DMS153 treated with DMSO at 0.1 percent for 48 hours (cell line): ENCODE measurements at regions not wholly inside any gene's neighbourhood (a gene's known extent, or its start where the extent isn't known, plus 50 kb on each side); places are given as distances from the start of the nearest gene placed in this dataset.

Source experiments
- DNase-seq: peaks from one replicate; lab custom pipeline; 2025; ENCODE audit not compliant: unreplicated experiment; lab: John Stamatoyannopoulos, UW

DNA sequence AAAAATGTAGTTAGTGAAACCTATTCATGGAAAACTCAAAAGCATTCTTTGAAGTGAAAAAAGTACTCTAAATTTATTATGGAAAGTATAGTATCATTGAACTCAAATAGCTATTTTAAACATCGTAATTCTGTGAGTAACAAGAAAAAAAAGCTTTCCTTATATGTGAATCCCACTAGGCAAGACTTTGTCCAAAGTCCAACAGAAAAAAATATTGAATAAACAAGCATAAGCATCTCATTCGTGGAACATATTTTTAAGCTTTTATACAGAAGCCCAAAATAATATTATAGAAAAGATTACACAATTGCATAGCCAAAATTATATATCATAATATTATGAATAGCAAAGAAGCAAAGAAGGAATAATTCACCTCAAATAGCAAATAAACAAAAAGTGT, 79.4 kb upstream of the IFNE start:
- no peak for DNase-seq

DNA sequence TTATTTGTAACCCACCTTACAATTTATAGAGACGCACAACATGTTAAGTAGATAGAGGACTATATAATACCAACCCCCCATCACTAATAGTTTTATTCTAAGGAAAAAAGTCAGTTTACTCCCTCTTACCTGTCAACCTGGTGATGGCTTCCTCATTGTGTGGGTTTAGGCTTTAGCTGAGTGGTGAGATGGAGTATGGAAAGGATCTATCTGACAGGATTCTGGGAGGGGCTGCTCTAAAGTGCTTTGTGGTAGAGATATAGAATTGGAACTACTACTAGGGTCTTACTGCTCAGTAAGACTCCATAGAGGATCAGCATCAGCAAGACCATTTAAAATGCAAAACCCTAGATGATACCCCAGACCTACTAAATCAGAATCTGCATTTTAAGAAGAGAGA, 82.1 kb upstream of the IFNE start:
- no peak for DNase-seq

DNA sequence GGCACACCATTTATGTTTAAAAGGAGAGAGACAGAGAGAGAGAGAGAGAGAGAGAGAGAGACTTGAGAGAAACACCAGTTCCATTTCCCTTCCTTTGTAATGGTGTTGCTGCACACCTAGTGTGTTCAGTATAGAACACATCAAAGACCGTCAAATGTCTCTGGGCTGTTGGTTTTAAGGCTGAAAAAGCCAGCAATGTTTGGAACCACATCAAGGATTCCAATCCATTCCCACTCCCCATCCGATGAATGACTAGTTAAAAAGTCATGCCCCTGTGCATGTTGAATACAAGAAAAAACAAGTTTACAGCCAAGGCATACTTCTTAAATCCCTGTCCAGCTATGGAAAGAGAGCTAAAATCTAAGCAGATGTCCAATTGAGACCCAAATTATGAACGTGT, 83.0 kb upstream of the IFNE start:
- no peak for DNase-seq

DNA sequence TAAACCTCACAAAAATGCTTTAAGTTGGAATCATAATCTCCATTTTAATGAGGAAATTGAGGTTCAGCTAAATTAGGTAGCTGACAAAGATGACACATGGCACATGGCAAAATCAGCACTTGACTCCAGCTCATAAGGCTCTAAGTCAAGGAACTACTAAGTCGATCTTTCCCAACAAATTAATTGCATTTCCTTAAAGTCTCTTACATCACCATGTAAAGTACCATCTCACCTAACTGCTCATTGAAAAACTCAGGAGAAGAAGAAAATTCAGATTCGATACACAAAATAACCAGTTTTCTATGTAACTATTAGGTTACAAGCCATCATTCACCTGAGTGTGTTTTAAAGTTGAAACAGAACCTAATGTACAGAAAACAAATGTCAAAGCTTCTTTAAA, 85.8 kb upstream of the IFNE start:
- no peak for DNase-seq

DNA sequence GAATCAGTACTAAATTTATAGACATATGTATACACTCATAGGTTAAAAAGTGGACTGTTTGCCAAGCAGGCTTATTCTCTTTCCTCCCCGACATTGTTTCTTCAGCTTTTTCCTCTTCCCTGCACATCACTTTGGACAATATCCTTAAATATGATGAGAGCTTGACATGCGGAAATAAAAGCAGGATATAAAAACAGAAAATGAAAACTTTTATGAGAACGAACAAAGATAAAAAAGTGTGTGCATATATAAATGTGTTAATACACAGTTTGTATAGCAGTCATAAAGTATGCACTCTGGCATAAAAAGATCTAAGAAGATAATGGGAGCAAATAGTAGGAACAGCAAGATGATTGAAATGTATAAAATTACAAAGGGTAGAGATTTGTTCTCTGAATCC, 86.4 kb upstream of the IFNE start:
- no peak for DNase-seq

DNA sequence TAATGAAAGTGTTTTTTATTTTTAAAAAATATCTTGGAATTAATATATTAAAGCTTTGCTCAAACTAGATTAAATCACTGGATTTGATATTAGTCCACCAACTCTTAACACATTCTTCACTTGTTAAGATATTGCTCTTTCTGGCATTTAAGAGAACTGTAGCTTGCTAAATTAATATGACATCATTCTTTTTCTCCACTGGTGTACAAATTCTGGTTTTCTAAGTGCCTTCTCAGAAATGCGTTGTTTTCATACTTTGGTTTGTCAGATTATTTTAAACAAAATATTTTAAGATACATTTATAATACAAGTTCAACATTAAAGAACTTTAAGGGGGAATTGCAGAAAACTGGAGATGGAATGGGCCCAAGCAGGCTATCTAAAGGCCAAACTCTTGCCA, 87.6 kb upstream of the IFNE start:
- DNase-seq, result no peak

DNA sequence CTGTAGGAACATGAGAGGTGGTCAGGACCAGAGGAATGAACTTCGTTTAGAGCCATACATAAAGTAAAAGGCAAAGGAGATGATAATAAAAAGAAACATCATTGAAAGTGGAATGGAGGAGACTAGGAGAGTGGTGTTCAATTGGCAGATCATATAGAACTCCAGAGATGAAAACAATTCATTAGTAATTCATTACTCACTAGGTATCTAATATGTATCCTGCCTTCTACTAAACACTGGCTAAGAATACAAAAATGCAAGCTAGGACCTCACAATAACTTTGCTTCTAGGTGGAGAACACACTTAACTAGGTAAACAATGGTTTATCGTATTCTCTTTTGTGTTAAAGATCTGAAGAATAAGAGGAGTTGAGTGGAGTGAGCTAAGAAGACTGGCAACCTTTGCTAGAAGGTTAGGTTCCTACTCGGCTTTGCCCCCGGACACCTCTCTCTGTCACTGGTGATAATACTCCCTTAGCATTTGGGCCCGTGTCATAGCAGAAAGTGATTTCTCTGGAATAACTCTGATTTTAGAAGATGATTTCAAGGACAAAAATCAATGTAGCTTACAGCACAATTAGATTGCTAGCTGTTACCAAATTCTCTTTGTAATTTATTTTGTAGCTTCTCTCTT, 88.6 kb upstream of the IFNE start:
- no peak for DNase-seq

DNA sequence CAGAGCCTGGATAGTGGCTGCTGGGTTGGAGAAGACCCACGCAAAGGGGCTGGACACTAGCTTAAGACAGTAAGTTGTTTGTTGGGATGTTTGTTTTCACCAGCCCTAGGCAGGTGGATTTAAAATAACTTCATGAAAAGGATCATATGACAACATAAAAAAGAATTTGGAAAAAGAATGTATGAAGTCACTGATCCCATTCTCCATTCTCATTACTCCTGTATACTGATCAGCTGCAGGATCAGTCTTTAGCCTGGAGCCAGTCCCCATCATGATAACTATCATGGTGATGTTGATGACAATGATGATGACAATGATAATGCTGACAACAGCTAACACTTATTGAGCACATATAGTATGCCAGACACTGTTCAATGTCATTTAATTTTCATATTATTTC, 92.1 kb upstream of the IFNE start:
- DNase-seq, result no peak

DNA sequence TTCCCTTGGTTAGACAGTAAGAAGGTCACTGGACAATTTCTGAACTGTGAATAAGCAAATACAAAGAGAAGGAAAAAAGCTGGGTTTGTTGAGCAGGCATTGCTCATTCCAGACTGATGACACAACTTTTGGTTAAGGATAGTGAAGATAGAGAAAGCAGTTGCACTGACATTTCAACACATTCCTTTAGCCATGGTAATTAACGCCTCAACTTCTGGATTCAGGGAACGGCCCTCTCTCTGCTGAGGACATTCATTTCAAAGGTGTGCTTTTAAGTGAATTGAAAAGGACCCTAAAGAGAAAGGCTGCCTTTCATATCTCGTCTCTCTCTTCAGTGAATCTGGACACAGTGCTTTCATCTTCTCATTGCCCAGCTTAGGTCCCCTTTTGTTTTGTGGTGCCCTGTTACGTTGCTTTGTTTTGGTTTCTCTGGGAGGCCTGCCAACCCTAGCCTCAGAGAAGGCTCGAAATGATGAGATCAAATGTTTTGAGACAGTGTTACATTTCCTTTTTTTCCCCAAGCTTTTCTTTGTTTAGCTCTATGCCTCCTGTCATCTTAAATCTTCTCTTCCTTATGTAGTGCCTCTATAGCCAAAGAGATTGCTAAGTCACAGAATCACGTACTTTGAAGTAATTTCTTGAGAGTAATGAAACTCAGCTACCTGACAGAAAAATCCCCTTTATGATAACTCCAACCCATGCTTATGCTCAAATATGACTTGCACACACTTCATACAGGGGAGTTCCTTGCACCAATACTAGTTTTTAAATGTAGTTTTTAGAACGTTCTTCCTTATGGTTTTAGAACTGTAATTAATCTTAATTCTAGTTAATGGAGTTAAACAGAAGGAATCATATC, 94.4 kb upstream of the IFNE start:
- peak; percentile 37 for DNase-seq

DNA sequence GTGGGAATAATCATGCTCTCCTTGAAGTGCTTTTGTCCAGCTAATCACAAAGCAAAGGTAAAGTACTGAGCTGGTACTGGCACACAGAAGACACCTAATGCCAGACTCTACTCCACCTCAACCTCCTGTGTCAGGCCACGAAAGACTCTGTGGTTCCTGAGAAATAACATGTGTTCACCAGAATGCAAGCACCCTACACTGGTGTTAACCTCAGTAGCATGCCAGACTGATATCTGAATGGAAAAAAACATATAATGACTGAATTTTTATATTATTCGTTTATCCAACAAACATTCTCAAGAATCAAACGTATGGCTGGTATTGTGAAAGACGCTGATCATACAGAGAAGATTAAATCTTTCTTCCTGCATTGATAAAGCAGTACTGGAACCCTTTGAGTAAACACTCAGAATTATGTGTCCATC, 97.1 kb upstream of the IFNE start:
- no peak for DNase-seq

DNA sequence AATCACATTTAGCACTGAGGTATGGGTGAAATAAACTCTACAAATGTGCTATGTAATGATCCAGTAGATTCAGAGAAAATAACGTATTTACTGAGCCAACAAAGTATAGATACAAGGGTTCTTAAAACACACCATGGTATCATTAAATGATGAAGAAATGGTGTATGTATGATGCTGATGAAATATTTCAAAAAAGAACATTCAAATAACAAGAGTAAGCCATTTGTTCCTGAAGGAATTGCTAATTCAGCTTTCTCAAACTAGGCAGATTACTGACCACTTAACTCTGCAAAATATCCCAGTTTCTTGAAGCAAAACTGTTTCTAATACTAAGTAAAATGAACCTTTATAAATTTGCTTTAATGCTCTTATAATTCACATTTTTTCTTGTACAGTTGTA, 97.6 kb upstream of the IFNE start:
- no peak for DNase-seq

DNA sequence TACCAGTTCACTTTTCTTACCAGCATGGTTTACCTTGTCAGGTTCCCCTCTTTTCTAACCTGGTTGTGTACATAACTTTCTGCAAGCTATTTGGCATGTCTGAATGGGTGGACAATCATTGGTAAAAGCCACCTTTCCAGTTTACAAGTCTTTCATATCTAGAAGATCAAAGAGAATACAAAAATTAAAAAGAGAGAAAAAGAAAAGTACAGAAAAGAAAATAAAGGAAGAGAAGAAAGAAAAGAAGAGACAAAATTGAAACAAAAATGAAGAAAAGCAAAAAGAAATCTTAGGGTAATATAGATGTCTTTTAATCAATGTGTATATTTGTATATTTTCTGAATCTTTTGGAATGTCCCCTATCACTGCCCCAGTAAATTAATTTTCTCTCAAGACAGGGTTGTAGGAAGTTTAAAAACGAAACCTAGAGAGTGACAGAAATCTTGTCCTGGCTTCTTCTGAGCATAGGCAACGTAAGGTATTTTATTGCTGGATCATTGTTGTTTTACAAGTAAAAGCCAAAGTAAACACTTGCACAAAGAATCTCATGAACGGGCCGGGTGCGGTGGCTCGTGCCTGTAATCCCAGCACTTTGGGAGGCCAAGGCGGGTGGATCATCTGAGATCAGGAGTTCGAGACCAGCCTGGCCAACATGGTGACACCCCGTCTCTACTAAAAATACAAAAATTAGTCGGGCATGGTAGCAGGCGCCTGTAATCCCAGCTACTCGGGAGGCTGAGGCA, 98.7 kb upstream of the IFNE start:
- DNase-seq, result no peak

DNA sequence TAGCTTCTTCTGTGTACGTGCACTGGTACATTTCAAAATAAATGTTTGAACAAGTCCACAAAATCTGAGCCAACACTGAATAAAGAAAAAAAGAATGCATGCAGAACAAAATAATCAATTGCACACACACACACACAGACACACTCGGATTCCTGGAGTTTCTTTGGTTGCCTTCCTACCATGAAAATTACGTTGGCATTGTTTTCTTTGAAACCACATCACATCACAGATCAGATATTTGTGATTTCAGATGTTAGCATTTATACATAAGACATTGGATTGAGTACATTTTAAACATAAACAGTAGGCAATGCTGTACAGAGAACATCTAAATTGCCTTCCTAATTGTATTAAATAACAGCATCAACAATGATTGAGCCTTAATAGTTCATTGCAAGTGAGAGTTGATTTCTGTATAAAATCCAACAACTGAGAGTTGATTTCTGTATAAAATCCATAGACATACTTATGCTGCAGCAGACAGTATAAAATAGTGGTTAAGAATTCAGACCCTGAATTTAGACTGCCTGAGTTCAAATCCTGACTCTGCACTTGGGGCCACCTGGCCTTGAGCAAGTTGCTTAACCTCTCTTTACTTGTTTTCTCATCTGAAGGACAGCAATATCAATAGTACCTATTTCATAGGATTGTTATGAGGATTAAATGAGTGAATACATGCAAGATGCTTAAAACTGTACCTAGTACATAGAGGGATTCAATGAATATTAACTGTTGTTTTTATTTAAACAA, 101.7 kb upstream of the IFNE start:
- DNase-seq, result no peak

DNA sequence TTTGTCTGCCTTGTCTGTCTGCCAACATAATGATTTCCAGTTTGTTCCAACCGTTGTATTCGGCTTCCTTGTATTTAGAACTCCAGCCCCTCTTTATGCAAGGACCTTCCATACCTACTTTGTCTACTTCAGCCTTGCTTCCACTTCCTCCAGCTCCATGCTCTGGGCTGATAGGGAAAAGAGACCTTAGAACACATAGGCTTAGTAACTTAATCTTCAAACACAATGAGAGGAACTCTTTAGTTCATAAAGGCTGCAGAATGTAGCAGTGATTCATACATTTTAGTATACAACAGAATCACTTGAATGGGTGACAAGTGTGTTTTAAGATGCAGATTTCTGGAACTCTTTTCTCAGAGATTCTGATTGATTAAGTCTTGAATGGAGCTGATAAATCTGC, 102.8 kb upstream of the IFNE start:
- DNase-seq, result no peak

DNA sequence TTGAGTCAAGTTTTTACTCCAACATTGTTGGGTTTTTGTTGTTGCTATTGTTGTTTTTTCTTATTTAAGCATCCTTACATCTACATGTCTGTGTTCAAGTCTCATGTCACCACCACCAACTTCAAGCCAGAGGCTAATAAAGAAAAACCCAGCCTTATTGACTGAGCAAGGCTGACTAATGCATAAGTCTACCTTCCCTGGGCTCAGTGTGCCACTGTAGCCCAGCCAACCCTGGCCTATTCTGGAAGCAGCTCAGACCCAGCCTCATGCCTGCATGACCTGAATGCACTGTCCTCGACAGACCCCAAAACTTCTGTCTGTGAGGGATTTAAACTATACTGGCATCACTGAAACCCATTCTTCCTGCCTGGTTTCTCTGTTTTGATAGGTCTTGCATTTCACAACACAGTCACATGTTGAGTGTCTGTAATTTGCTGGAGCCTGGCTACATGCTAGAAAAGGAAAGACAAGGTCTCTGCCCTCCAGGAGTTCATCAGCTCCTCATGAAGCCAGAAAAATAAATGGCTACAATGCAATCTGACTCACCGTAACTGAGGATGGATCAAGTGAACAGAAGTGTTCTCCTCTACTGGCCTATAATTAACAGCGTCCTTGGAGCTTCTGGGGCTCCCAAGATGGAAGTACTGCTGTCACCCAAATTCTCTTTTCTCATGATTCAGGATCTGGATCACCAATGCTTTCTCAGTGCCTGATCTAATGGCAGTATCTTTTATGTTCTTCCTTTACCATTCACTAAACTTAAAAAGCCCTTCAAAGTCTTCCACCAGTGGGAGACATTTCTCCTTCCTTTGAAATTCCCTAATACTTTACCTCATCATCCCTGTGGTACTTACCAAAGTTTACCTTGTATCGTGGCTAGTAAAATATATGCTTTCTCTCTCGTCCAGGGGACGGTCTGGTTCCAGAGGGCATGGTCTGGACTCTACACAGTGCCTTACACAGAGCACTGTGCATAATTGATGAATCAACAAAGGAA, 103.9 kb upstream of the IFNE start:
- DNase-seq, result no peak

DNA sequence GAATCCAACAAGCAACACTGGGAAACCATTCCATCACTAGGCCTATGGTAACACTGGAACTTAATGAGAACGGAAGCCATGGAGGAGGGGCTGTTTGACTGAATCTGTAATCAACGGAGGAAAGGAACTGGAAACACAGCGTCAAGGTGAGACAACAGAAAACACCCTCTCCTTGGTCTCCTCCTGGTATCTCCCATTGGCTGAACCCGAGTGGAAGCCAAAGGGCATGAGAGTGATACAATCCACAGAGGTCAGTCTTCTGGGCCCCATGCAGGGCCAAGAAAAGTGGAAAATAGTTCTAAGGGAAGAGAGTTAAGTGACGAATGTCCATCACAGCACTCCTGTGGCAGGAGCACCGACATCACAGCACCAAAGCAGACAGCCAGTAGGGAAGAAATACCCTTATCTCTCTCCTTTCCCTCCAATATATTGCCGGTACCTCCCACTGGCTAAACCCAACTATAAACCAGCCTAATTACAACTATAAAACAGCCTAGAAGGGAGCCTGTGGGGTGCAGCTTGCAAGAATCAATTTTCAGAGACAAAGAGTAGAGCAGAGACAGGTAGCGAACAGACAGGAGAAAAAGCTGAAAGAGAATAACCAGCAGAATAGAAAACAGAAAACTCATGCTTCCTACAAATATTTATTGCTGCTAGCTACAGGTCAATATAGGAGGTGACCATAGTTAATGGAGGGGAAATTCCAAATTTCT, 107.4 kb upstream of the IFNE start:
- no peak for DNase-seq

DNA sequence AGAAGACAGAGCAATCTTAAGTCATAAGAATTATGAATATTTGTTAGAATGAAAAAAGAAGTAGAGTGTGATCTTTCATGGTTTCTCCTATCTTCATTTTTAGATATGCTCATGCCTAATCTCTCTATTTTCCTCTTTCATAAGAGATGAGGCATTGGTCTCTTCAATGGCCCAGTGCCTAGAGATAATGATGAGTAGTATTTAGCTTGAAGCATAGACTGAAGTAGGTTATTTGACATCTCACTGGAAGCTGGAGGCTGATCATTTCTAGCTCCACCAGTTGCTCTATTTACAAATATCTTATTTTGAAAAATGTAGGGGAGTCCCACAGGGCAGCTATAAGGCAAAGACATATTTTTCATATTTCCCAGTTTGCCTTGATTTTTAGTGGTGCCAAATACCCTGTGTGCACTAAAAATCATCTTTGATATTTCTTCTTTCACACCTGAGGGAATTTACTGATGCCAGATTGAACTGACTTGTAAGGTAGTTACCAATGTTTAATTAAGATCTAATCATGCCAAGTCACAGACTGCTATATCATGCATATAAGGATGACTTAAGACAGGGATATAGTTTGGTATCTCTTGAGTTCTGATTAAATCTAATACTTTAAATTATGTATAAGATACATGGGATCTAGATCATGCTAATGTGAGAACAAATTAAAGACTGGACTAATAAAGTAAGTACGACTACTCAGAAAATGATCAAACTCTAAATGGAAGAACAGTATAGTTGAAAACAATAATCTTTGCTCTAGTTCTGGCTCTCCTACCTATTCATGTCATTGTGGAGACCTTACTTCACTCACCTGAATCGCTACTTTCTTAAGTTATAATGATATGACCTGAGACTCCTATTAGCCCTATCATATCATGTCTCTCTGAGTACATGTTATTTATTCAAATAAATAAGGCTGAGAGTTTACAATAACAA, 108.2 kb upstream of the IFNE start:
- no peak for DNase-seq
